HCT116 (cell line): ENCODE measurements at regions not wholly inside any gene's neighbourhood (a gene's known extent, or its start where the extent isn't known, plus 50 kb on each side); places are given as distances from the start of the nearest gene placed in this dataset.

Source experiments
- ATAC-seq: fragments of 200-7000 bp; cut with Tn5 transposase; 2 replicates; pipeline ENCODE4 v1.9.1; 2020; ENCODE audit warnings: mild to moderate bottlenecking, moderate library complexity
- BruUV-seq: library from RNA; stranded (reverse); fragments of 400-500 nt; replicated peaks from 2 replicates; lab custom pipeline; 2021; lab: Mats Ljungman, UMichigan
- CTCF ChIA-PET: fragments of 300-600 bp; sonication (Branson Sonifier 250); formaldehyde crosslinking; loops from one replicate; lab custom pipeline; 2021; ENCODE audit warnings: antibody characterized with exemption; lab: Charles Lee
- POLR2A ChIA-PET: fragments of 300-600, 350-600 bp; sonication (Branson Sonifier 250); formaldehyde crosslinking; loops from one replicate; lab custom pipeline; 2021; ENCODE audit warnings: antibody characterized with exemption; lab: Charles Lee
- RAD21 ChIA-PET, 2 experiments: fragments of 300-600 bp; sonication (Branson Sonifier 250); formaldehyde crosslinking; loops; one replicate each; lab custom pipeline; 2023; ENCODE audit warnings: low total read pairs in 2 of 2; ENCODE audit not compliant: uncharacterized antibody in 2 of 2, unreplicated experiment in 2 of 2, low non-redundant PET in 1 of 2; lab: Charles Lee
- DNase-seq: peaks from one replicate; pipeline ENCODE4 v3.0.0-alpha.2; 2010; ENCODE audit warnings: low read depth, low spot score
- H2AFZ ChIP-seq: fragments of 200-600 bp; shearing (Covaris generic), sonication (generic); 2 replicates; pipeline ENCODE4 v1.6.1; 2017; ENCODE audit warnings: low read depth, mixed run types, mixed read lengths, antibody characterized with exemption, low read length; ENCODE audit not compliant: poor library complexity, severe bottlenecking
- H3K27ac ChIP-seq: 2 replicates; pipeline ENCODE4 v1.5.1; 2012; ENCODE audit warnings: low read depth, low read length
- H3K27me3 ChIP-seq: fragments of 200-600 bp; sonication (generic); 2 replicates; pipeline ENCODE4 v1.6.1; 2016; ENCODE audit warnings: mixed run types, low read length, mixed read lengths; ENCODE audit not compliant: insufficient read depth
- H3K36me3 ChIP-seq, 2 experiments: fragments of 200-500 bp in 1 of 2; fragments of 200-600 bp in 1 of 2; sonication (Bioruptor generic) in 1 of 2; sonication (generic) in 1 of 2; 2 replicates each; pipeline versions ENCODE4 v1.5.1 to v1.6.1; 2014 to 2016; ENCODE audit warnings: low read length in 2 of 2, inconsistent platforms in 1 of 2, mixed read lengths in 1 of 2, mixed run types in 1 of 2; ENCODE audit not compliant: insufficient read depth in 2 of 2, control insufficient read depth in 1 of 2
- H3K4me1 ChIP-seq, 2 experiments: fragments of 200-600 bp in 1 of 2; sonication (generic) in 1 of 2; 2 replicates each; pipeline versions ENCODE4 v1.5.1 to v1.6.1; 2012 to 2017; ENCODE audit warnings: low read length in 2 of 2, inconsistent platforms in 1 of 2, mild to moderate bottlenecking in 1 of 2, mixed read lengths in 1 of 2, mixed run types in 1 of 2, moderate library complexity in 1 of 2; ENCODE audit not compliant: insufficient read depth in 2 of 2, control insufficient read depth in 1 of 2
- H3K4me2 ChIP-seq: fragments of 200-600 bp; sonication (generic); 2 replicates; pipeline ENCODE4 v1.6.1; 2017; ENCODE audit warnings: mixed run types, low read length, mixed read lengths
- H3K4me3 ChIP-seq, 2 experiments: fragments of 200-600 bp in 1 of 2; sonication (generic) in 1 of 2; replicated peaks in 1 of 2; 2 replicates each; pipeline ENCODE4 v1.5.1; 2011 to 2016; ENCODE audit warnings: low read length in 2 of 2, control low read depth in 1 of 2, low read depth in 1 of 2, mild to moderate bottlenecking in 1 of 2, mixed read lengths in 1 of 2, mixed run types in 1 of 2
- H3K79me2 ChIP-seq: fragments of 200-600 bp; sonication (generic); 2 replicates; pipeline ENCODE4 v1.6.1; 2017; ENCODE audit warnings: mild to moderate bottlenecking, mixed run types, low read length, moderate library complexity, mixed read lengths; ENCODE audit not compliant: insufficient read depth
- H3K9ac ChIP-seq: fragments of 200-600 bp; sonication (generic); 2 replicates; pipeline ENCODE4 v1.6.1; 2016; ENCODE audit warnings: low read length, mixed read lengths
- H3K9me2 ChIP-seq: fragments of 200-600 bp; sonication (generic), shearing (Covaris generic); 2 replicates; pipeline ENCODE4 v1.6.1; 2017; ENCODE audit warnings: mixed run types, mild to moderate bottlenecking, moderate library complexity; ENCODE audit not compliant: insufficient read depth
- H3K9me3 ChIP-seq, 2 experiments: fragments of 200-500 bp in 1 of 2; fragments of 200-600 bp in 1 of 2; sonication (Bioruptor generic) in 1 of 2; sonication (generic) in 1 of 2; 2 replicates each; pipeline ENCODE4 v1.6.1; 2014 to 2017; ENCODE audit warnings: low read length in 2 of 2, mixed read lengths in 2 of 2, inconsistent platforms in 1 of 2, low read depth in 1 of 2, mild to moderate bottlenecking in 1 of 2, mixed run types in 1 of 2, moderate library complexity in 1 of 2; ENCODE audit not compliant: control insufficient read depth in 1 of 2, insufficient read depth in 1 of 2
- H4K20me1 ChIP-seq: fragments of 200-600 bp; sonication (generic), shearing (Covaris generic); 2 replicates; pipeline ENCODE4 v1.6.1; 2017; ENCODE audit warnings: mixed run types, mild to moderate bottlenecking, moderate library complexity; ENCODE audit not compliant: insufficient read depth
- CBX3 ChIP-seq: IDR thresholded peaks from 2 replicates; pipeline ENCODE4 v1.6.1; 2012; ENCODE audit warnings: low read depth
- CEBPB ChIP-seq: IDR thresholded peaks from 2 replicates; pipeline ENCODE4 v1.6.1; 2012; ENCODE audit warnings: low read depth
- ELF1 ChIP-seq: IDR thresholded peaks from 2 replicates; pipeline ENCODE4 v1.6.1; 2012; ENCODE audit warnings: low read depth, borderline replicate concordance
- EZH2 ChIP-seq: fragments of 200-600 bp; sonication (generic); IDR thresholded peaks from 2 replicates; pipeline ENCODE4 v1.6.1; 2017; ENCODE audit warnings: antibody characterized with exemption, mixed run types
- EZH2phosphoT487 ChIP-seq: fragments of 200-600 bp; IDR thresholded peaks from 2 replicates; pipeline ENCODE4 v1.6.1; 2018; ENCODE audit warnings: antibody characterized with exemption, borderline replicate concordance
- FOSL1 ChIP-seq: IDR thresholded peaks from 2 replicates; pipeline ENCODE4 v1.6.1; 2012; ENCODE audit warnings: low read depth
- POLR2A ChIP-seq: IDR thresholded peaks from 2 replicates; pipeline ENCODE4 v1.7.0; 2011; ENCODE audit warnings: borderline replicate concordance; ENCODE audit not compliant: insufficient read depth, insufficient read length; ENCODE audit errors: extremely low read depth
- POLR2AphosphoS5 ChIP-seq: IDR thresholded peaks from 2 replicates; pipeline ENCODE4 v1.6.1; 2011; ENCODE audit warnings: mild to moderate bottlenecking, low read depth, low read length, moderate library complexity
- SIN3A ChIP-seq: IDR thresholded peaks from 2 replicates; pipeline ENCODE4 v1.6.1; 2012; ENCODE audit warnings: low read depth
- SP1 ChIP-seq: IDR thresholded peaks from 2 replicates; pipeline ENCODE4 v1.6.1; 2012; ENCODE audit warnings: low read depth
- SRF ChIP-seq: IDR thresholded peaks from 2 replicates; pipeline ENCODE4 v1.6.1; 2012; ENCODE audit warnings: low read depth
- YY1 ChIP-seq: IDR thresholded peaks from 2 replicates; pipeline ENCODE4 v1.6.1; 2011; ENCODE audit warnings: low read length, low read depth, moderate library complexity, mild to moderate bottlenecking; ENCODE audit not compliant: insufficient replicate concordance; ENCODE audit errors: extremely low read depth
- ZFX ChIP-seq: fragments of 450-650 bp; IDR thresholded peaks from 2 replicates; pipeline ENCODE4 v1.6.1; 2017
- intact Hi-C: fragments of 100-400 bp; cut with micrococcal nuclease; formaldehyde crosslinking; loops from 2 replicates; pipeline ENCODE4 v1.10.0; 2022
- TF ChIP-seq, protein P1 (sequence below): IDR thresholded peaks from 2 replicates; pipeline ENCODE4 v1.6.1; 2012
- TF ChIP-seq, protein P2 (sequence below): IDR thresholded peaks from 2 replicates; pipeline ENCODE4 v1.6.1; 2012

DNA sequence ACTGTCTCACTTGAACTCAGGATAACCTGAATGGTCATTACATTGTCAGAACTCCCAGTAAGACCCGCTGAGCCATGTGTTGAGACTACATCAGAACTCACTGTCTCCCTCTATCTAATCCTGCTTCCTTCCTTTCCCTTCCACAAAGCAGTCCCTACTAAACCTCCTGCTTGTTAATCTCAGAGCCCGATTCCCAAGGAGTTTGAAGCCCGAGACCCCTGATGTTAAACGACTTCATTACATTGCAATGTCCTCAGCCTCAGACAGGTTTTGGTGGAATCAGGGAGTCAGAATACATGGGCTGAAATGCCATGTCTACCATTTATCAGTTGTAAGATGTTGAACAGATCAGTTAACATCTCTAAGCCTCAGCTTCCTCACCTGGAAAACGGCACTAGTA, 682.4 kb downstream of the ADGRL2 start:
- no peak overlapping the region for H3K4me2 ChIP-seq
- no TSS peak for BruUV-seq
- ChIA-PET CTCF (no interaction called here), RAD21 (no interaction called here), POLR2A (no interaction called here)
- no peak for DNase-seq
- H3K4me1 ChIP-seq = peaks cover 0 to 7% of the 10 kb centered on the region in 2 experiments; a peak in 1 of 4 replicates
- no peaks in the 10 kb centered on the region for H3K79me2 ChIP-seq
- no peaks in the 10 kb centered on the region; a peak in 1 of 4 replicates for H3K9me3 ChIP-seq
- intact Hi-C loops = no loop called here
- H4K20me1 ChIP-seq = no peaks in the 10 kb centered on the region
- no peak overlapping the region for H2AFZ ChIP-seq
- H3K36me3 ChIP-seq = no peaks in the 10 kb centered on the region
- no peaks in the 10 kb centered on the region for H3K27me3 ChIP-seq
- H3K9me2 ChIP-seq = no peaks in the 10 kb centered on the region
- no peak overlapping the region for H3K27ac ChIP-seq
- no peak overlapping the region for H3K9ac ChIP-seq
- H3K4me3 ChIP-seq = no peak overlapping the region
- no peak for TF ChIP-seq EZH2phosphoT487
- TF ChIP-seq, protein P1, sequence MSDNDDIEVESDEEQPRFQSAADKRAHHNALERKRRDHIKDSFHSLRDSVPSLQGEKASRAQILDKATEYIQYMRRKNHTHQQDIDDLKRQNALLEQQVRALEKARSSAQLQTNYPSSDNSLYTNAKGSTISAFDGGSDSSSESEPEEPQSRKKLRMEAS = no peak
- no peak for TF ChIP-seq CEBPB
- TF ChIP-seq EZH2 = no peak
- TF ChIP-seq SP1 = no peak
- no peak for TF ChIP-seq SRF
- no peak for TF ChIP-seq POLR2A
- no peak for TF ChIP-seq POLR2AphosphoS5
- no peak for TF ChIP-seq YY1
- no peak for TF ChIP-seq SIN3A
- no peak for TF ChIP-seq CBX3
- TF ChIP-seq ELF1 = no peak
- no peak for TF ChIP-seq ZFX
- TF ChIP-seq, protein P2, sequence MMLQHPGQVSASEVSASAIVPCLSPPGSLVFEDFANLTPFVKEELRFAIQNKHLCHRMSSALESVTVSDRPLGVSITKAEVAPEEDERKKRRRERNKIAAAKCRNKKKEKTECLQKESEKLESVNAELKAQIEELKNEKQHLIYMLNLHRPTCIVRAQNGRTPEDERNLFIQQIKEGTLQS = no peak
- TF ChIP-seq FOSL1 = no peak
- no peak for ATAC-seq
